B cell (primary cell): ENCODE measurements at regions not wholly inside any gene's neighbourhood (a gene's known extent, or its start where the extent isn't known, plus 50 kb on each side); places are given as distances from the start of the nearest gene placed in this dataset.

Experiments used
- ATAC-seq: fragments of 200-7000 bp; cut with Tn5 transposase; one replicate; pipeline ENCODE4 v1.10.0; 2021; ENCODE audit warnings: low read depth, mild to moderate bottlenecking, moderate number of reproducible peaks, moderate library complexity
- CTCF ChIA-PET: fragments of 350-600 bp; sonication (Branson Sonifier 250); formaldehyde crosslinking; loops from one replicate; lab custom pipeline; 2021; ENCODE audit warnings: antibody characterized with exemption, inconsistent platforms; lab: Charles Lee
- POLR2A ChIA-PET: fragments of 350-600 bp; sonication (Branson Sonifier 250); formaldehyde crosslinking; loops from one replicate; lab custom pipeline; 2021; ENCODE audit warnings: antibody characterized with exemption; lab: Charles Lee
- DNase-seq: peaks from one replicate; pipeline ENCODE4 v3.0.0; 2013
- H2AFZ ChIP-seq: 2 replicates; pipeline ENCODE4 v1.6.1; 2012; ENCODE audit warnings: mild to moderate bottlenecking, low read depth, low read length; ENCODE audit not compliant: insufficient read depth, poor library complexity, severe bottlenecking
- H3K27ac ChIP-seq, 2 donors: 1 replicate in 1 of 2; 2 replicates in 1 of 2; pipeline ENCODE4 v1.5.1; 2012 to 2013; ENCODE audit warnings: low read length in 2 of 2, mild to moderate bottlenecking in 2 of 2, moderate library complexity in 1 of 2
- H3K27me3 ChIP-seq, 4 experiments: fragments of 200-600 bp in 1 of 4; sonication (generic) in 1 of 4; replicated peaks in 1 of 4; 1 replicate in 2 of 4; 2 replicates in 2 of 4; pipeline versions ENCODE4 v1.6.1 to v1.7.0; 2013 to 2016; ENCODE audit warnings: low read length in 3 of 4, mild to moderate bottlenecking in 2 of 4, mixed read lengths in 1 of 4, moderate library complexity in 1 of 4; ENCODE audit not compliant: insufficient read depth in 4 of 4, control insufficient read depth in 3 of 4; ENCODE audit errors: control extremely low read depth in 1 of 4
- H3K36me3 ChIP-seq, 2 experiments: replicated peaks in 1 of 2; 1 replicate in 1 of 2; 2 replicates in 1 of 2; pipeline versions ENCODE4 v1.6.1 to v1.7.1; 2013; ENCODE audit warnings: low read length in 1 of 2; ENCODE audit not compliant: insufficient read depth in 2 of 2, control insufficient read depth in 1 of 2; ENCODE audit errors: control extremely low read depth in 1 of 2, extremely low read depth in 1 of 2
- H3K4me1 ChIP-seq, 2 donors: fragments of 200-600 bp in 1 of 2; sonication (generic) in 1 of 2; 1 replicate in 1 of 2; 2 replicates in 1 of 2; pipeline versions ENCODE4 v1.5.1 to v1.6.1; 2013 to 2017; ENCODE audit warnings: low read length in 2 of 2; ENCODE audit not compliant: control insufficient read depth in 2 of 2, insufficient read depth in 2 of 2
- H3K4me2 ChIP-seq: replicated peaks from 2 replicates; pipeline ENCODE3; 2012; ENCODE audit warnings: mild to moderate bottlenecking, low read depth, low read length; ENCODE audit not compliant: poor library complexity, severe bottlenecking
- H3K4me3 ChIP-seq, 5 experiments: fragments of 200-600 bp in 1 of 5; sonication (generic) in 1 of 5; 1 replicate in 3 of 5; 2 replicates in 2 of 5; pipeline versions ENCODE4 v1.5.1 to v1.7.0; 2011 to 2016; ENCODE audit warnings: low read length in 4 of 5, mild to moderate bottlenecking in 4 of 5, low read depth in 2 of 5, control low read depth in 1 of 5, moderate library complexity in 1 of 5; ENCODE audit not compliant: insufficient read depth in 1 of 5; ENCODE audit errors: control extremely low read depth in 1 of 5, extremely low read depth in 1 of 5
- H3K79me2 ChIP-seq: fragments of 200-600 bp; sonication (generic); one replicate; pipeline ENCODE4 v1.6.0; 2016; ENCODE audit warnings: low read length; ENCODE audit not compliant: control insufficient read depth, insufficient read depth
- H3K9ac ChIP-seq: fragments of 200-600 bp; sonication (generic); 2 replicates; pipeline ENCODE4 v1.6.1; 2017; ENCODE audit warnings: mild to moderate bottlenecking, low read length, moderate library complexity
- H3K9me3 ChIP-seq, 3 donors: one replicate each; pipeline versions ENCODE4 v1.6.1 to v1.7.1; 2013; ENCODE audit warnings: low read length in 2 of 3; ENCODE audit not compliant: control insufficient read depth in 2 of 3, insufficient read depth in 1 of 3; ENCODE audit errors: control extremely low read depth in 1 of 3
- H4K20me1 ChIP-seq: 2 replicates; pipeline ENCODE4 v1.6.0; 2012; ENCODE audit warnings: mild to moderate bottlenecking, low read length; ENCODE audit not compliant: insufficient read depth, control insufficient read depth, poor library complexity, severe bottlenecking
- H3K27ac Mint-ChIP-seq: one replicate; pipeline ENCODE4 v1.8.0; 2021; ENCODE audit warnings: mixed read lengths
- H3K27me3 Mint-ChIP-seq: one replicate; pipeline ENCODE4 v1.8.0; 2021; ENCODE audit warnings: mixed read lengths
- H3K4me1 Mint-ChIP-seq: one replicate; pipeline ENCODE4 v1.8.0; 2021; ENCODE audit warnings: mixed read lengths
- H3K4me3 Mint-ChIP-seq: one replicate; pipeline ENCODE4 v1.8.0; 2021; ENCODE audit warnings: mixed read lengths
- H3K9me3 Mint-ChIP-seq: one replicate; pipeline ENCODE4 v1.8.0; 2022; ENCODE audit warnings: mixed read lengths; ENCODE audit not compliant: insufficient read depth
- EZH2 ChIP-seq: IDR thresholded peaks from 2 replicates; pipeline ENCODE4 v1.6.1; 2012; ENCODE audit warnings: borderline replicate concordance, low read depth, mild to moderate bottlenecking, moderate library complexity, low read length; ENCODE audit not compliant: insufficient read depth, poor library complexity, severe bottlenecking
- WGBS: methylation state at CpG from one replicate; pipeline ENCODE4 v1.1.5; 2013; ENCODE audit warnings: missing lambda C conversion rate; ENCODE audit not compliant: insufficient coverage; 5-methylcytosine and 5-hydroxymethylcytosine counted together
- intact Hi-C: fragments of 100-400 bp; cut with micrococcal nuclease; formaldehyde crosslinking; loops from one replicate; pipeline ENCODE4 v1.10.0; 2022
- TF ChIP-seq, protein P1 (sequence below): fragments of 200-600 bp; IDR thresholded peaks from one replicate; pipeline ENCODE4 v1.8.0; 2022; ENCODE audit warnings: antibody characterized with exemption, mild to moderate bottlenecking

DNA sequence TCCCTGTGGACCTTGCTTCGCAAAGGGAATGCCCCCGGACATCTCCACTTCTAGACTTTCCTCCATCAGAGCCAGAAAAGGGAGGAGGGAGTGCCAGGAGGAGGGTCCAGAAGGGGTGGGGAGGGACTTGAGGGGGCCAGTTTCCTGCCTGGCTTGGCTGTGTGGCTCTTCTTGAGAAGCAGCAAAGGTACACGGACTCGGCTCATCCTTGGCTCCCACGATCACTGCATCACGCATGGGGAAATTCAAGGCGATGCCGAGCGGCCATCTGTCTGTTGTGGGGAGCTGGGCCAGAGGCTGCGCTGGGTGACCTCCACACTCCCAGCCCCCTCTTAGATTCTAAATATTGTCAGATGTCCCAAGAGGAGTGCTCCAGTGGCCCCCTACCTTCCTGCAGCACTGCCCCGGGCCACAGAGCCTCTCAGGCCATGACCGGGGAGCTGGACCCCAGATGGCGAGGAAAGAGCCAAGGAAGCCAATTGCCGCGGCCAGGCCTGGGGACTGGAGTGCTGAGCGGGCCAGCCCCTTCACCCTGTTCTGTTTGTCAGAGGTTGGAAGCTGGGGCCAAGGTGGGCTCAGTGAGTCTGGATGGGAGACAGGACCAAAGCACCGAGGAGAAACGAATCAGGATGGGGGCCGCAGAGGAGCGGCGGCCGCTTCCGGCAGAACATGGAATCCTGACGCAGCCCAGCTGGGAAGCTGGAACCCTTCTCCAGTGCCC, 104.5 kb downstream of the RBFOX3 start:
- peaks cover 0 to 6% (median 0%) of the 10 kb centered on the region in 3 donors for H3K9me3 ChIP-seq
- H3K4me2 ChIP-seq: no peak overlapping the region
- peaks cover 26% of the 10 kb centered on the region for H3K27me3 Mint-ChIP-seq
- no peak overlapping the region for H3K4me3 Mint-ChIP-seq
- no peak for TF ChIP-seq EZH2
- TF ChIP-seq, protein P1, sequence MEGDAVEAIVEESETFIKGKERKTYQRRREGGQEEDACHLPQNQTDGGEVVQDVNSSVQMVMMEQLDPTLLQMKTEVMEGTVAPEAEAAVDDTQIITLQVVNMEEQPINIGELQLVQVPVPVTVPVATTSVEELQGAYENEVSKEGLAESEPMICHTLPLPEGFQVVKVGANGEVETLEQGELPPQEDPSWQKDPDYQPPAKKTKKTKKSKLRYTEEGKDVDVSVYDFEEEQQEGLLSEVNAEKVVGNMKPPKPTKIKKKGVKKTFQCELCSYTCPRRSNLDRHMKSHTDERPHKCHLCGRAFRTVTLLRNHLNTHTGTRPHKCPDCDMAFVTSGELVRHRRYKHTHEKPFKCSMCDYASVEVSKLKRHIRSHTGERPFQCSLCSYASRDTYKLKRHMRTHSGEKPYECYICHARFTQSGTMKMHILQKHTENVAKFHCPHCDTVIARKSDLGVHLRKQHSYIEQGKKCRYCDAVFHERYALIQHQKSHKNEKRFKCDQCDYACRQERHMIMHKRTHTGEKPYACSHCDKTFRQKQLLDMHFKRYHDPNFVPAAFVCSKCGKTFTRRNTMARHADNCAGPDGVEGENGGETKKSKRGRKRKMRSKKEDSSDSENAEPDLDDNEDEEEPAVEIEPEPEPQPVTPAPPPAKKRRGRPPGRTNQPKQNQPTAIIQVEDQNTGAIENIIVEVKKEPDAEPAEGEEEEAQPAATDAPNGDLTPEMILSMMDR: no peak
- no peak for DNase-seq
- no peak for ATAC-seq
- WGBS: 98% methylated on average over 21 of the region's 24 CpGs
- POLR2A ChIA-PET: no interaction called here
- H3K9me3 Mint-ChIP-seq: no peaks in the 10 kb centered on the region
- H3K27ac ChIP-seq: no peak overlapping the region
- no peaks in the 10 kb centered on the region for H3K36me3 ChIP-seq
- no peaks in the 10 kb centered on the region for H3K79me2 ChIP-seq
- no peak overlapping the region for H3K27ac Mint-ChIP-seq
- intact Hi-C loops: no loop called here
- H3K4me1 ChIP-seq: no peaks in the 10 kb centered on the region
- no peaks in the 10 kb centered on the region for H3K4me1 Mint-ChIP-seq
- H3K9ac ChIP-seq: no peak overlapping the region
- no peak overlapping the region for H2AFZ ChIP-seq
- H3K4me3 ChIP-seq: no peak overlapping the region
- CTCF ChIA-PET: no interaction called here
- H4K20me1 ChIP-seq: no peaks in the 10 kb centered on the region
- H3K27me3 ChIP-seq: no peaks in the 10 kb centered on the region

- no peak overlapping the region for H2AFZ ChIP-seq
- H3K9ac ChIP-seq: no peak overlapping the region
- WGBS: 89% methylated on average over 7 of the region's 7 CpGs
- H3K9me3 ChIP-seq: peaks cover 0 to 5% (median 0%) of the 10 kb centered on the region in 3 donors
- no peaks in the 10 kb centered on the region for H3K27me3 ChIP-seq
- no peak overlapping the region for H3K4me3 Mint-ChIP-seq
- H3K4me3 ChIP-seq: no peak overlapping the region
- H3K27me3 Mint-ChIP-seq: peaks cover 34% of the 10 kb centered on the region
- POLR2A ChIA-PET: no interaction called here
- CTCF ChIA-PET: no interaction called here
- no peak overlapping the region for H3K4me2 ChIP-seq
- DNase-seq: no peak
- H3K79me2 ChIP-seq: no peaks in the 10 kb centered on the region
- H3K4me1 ChIP-seq: no peaks in the 10 kb centered on the region
- H3K9me3 Mint-ChIP-seq: no peaks in the 10 kb centered on the region
- no peaks in the 10 kb centered on the region for H4K20me1 ChIP-seq
- ATAC-seq: no peak
- H3K27ac ChIP-seq: no peak overlapping the region
- intact Hi-C loops: no loop called here
- TF ChIP-seq, protein P1: no peak
- TF ChIP-seq EZH2: no peak
- no peaks in the 10 kb centered on the region for H3K36me3 ChIP-seq
- no peaks in the 10 kb centered on the region for H3K4me1 Mint-ChIP-seq
- no peak overlapping the region for H3K27ac Mint-ChIP-seq
Observed at GRCh38 chr17:79505199-79505598, 105.7 kb downstream of the RBFOX3 start.
